C4-2B (cell line): ENCODE measurements at regions not wholly inside any gene's neighbourhood (a gene's known extent, or its start where the extent isn't known, plus 50 kb on each side); places are given as distances from the start of the nearest gene placed in this dataset.

Source experiments
- H3K27ac ChIP-seq: fragments of 450-650 bp; 2 replicates; pipeline ENCODE4 v1.5.1; 2017
- ZFX ChIP-seq: fragments of 450-650 bp; IDR thresholded peaks from 2 replicates; pipeline ENCODE4 v1.6.1; 2017
- TF ChIP-seq, protein P1 (sequence below): fragments of 450-650 bp; conservative IDR thresholded peaks from 2 replicates; pipeline ENCODE4 v1.5.1; 2017; ENCODE audit warnings: mild to moderate bottlenecking

- TF ChIP-seq, protein P1, sequence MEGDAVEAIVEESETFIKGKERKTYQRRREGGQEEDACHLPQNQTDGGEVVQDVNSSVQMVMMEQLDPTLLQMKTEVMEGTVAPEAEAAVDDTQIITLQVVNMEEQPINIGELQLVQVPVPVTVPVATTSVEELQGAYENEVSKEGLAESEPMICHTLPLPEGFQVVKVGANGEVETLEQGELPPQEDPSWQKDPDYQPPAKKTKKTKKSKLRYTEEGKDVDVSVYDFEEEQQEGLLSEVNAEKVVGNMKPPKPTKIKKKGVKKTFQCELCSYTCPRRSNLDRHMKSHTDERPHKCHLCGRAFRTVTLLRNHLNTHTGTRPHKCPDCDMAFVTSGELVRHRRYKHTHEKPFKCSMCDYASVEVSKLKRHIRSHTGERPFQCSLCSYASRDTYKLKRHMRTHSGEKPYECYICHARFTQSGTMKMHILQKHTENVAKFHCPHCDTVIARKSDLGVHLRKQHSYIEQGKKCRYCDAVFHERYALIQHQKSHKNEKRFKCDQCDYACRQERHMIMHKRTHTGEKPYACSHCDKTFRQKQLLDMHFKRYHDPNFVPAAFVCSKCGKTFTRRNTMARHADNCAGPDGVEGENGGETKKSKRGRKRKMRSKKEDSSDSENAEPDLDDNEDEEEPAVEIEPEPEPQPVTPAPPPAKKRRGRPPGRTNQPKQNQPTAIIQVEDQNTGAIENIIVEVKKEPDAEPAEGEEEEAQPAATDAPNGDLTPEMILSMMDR: no peak
- TF ChIP-seq ZFX: no peak
Measured at GRCh38 chr10:128817636-128818035, 649.4 kb upstream of the MGMT start.

DNA sequence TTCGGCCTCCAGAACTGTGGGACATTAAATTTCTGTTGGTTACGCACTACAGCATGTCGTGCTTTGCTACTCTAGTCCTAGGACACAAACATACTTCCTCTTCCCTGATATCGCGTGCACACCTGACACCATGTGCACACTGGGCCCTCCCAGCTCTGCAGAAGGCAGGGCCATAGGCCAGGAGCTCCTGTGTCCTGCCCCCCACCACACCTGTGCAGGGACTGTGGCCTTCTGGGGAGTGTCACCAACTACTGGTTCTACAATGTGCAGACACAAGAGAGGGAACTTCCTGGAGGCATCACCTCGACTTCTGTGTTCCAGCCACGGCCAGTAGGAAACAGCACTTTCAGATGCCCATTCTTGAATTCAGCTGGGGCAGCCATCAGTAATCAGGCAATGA lies 646.4 kb upstream of the MGMT start:
- no peak for TF ChIP-seq ZFX
- TF ChIP-seq, protein P1: no peak
- no peak overlapping the region for H3K27ac ChIP-seq

More at GRCh38 chr10:128817636-128818035, 649.4 kb upstream of the MGMT start:
- H3K27ac ChIP-seq: no peak overlapping the region

DNA sequence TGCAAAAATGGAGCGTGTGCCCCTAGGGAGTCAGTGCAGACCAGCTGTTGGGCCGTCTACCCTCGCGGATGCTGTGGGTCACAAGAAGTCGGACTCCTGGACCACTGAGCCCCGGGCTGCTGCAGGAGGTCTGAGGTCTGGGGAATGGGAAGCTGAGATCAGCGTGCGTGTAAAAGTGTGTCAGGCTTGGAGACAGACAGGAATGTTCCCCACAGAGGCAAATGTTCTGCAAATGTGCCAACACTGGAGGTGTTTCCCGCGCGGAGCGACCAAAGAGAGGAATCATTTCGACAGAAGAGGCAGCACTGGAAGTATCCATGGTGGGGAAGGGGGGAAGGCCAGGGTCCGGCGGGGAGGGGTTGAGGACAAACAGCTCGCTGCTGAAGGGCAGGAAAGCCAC lies 643.8 kb upstream of the MGMT start:
- no peak for TF ChIP-seq ZFX
- TF ChIP-seq, protein P1: no peak
- no peak overlapping the region for H3K27ac ChIP-seq

GRCh38 chr10:128825626-128826025 lies 641.4 kb upstream of the MGMT start:
- no peak for TF ChIP-seq ZFX
- H3K27ac ChIP-seq: no peak overlapping the region

DNA sequence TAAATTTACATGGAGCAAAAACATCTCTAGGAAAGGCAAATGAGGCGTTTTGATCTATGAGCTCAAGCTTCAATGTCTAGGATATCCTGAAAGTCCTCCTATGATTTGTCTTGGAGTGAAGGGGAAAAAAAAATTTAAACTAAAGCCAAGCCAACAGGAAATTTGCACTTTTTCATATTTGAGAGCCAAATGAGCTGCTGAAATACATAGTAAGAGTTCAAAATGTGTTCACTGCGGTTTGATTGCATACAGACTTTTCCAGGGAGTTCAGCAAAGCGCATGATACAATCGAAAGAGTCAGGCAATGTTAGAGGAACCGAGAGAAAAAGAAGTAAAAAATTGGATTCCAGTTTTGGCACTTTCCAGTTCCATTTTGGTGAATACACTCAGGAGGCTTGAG lies 633.4 kb upstream of the MGMT start:
- TF ChIP-seq, protein P1: no peak
- H3K27ac ChIP-seq: no peak overlapping the region

DNA sequence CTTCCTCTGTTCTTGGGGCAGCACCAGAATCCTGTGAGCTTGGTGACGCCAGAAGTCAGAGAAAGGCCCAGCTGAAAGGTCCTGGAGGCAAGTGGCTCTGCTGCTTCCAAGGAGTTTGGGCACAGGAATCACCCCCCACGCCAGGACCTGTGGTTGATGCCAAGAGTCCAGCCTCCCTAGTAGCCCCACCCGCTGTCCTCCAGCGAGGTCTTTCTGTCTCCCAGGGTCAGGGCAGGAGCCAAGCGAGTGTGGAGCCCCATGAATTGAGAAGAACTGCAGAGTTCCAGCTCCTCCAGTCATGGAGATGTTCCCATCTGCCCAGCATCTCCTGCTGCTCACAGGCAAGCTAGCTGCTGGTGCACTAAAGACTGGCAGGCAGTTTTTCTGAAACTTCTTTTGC lies 631.7 kb upstream of the MGMT start:
- no peak overlapping the region for H3K27ac ChIP-seq
- no peak for TF ChIP-seq ZFX
- TF ChIP-seq, protein P1: no peak

GRCh38 chr10:128837478-128837877 lies 629.6 kb upstream of the MGMT start:
- H3K27ac ChIP-seq: no peak overlapping the region
- no peak for TF ChIP-seq ZFX
- TF ChIP-seq, protein P1: no peak

- no peak overlapping the region for H3K27ac ChIP-seq
- no peak for TF ChIP-seq ZFX
- TF ChIP-seq, protein P1: no peak
Measured at GRCh38 chr10:128839134-128839533, 627.9 kb upstream of the MGMT start.
